ENCODE measurements at regions not wholly inside any gene's neighbourhood (a gene's known extent, or its start where the extent isn't known, plus 50 kb on each side); places are given as distances from the start of the nearest gene placed in this dataset.

GRCh38 chr4:137106733-137107132 is 425.6 kb downstream of the PCDH18 start:
- Histone ChIP-seq H3K27me3 (ENCODE audit: control insufficient read depth, insufficient read depth, low read length) (no peaks in the 10 kb centered on the region), H3K4me1 (ENCODE audit: control insufficient read depth, low read depth, low read length) (no peaks in the 10 kb centered on the region), H3K9me3 (ENCODE audit: control insufficient read depth, low read depth, low read length) (no peaks in the 10 kb centered on the region), H3K27ac (ENCODE audit: low read length) (no peak overlapping the region), H3K36me3 (ENCODE audit: control insufficient read depth, low read depth, low read length) (no peaks in the 10 kb centered on the region), H3K4me3 (ENCODE audit: low read length) (no peak overlapping the region), H3K9ac (ENCODE audit: low read length) (no peak overlapping the region)

- Histone ChIP-seq H3K36me3 (ENCODE audit: control insufficient read depth, low read depth, low read length) (no peaks in the 10 kb centered on the region), H3K4me3 (ENCODE audit: low read length) (no peak overlapping the region), H3K27ac (ENCODE audit: low read length) (no peak overlapping the region), H3K4me1 (ENCODE audit: control insufficient read depth, low read depth, low read length) (no peaks in the 10 kb centered on the region), H3K9ac (ENCODE audit: low read length) (no peak overlapping the region), H3K9me3 (ENCODE audit: control insufficient read depth, low read depth, low read length) (no peaks in the 10 kb centered on the region), H3K27me3 (ENCODE audit: control insufficient read depth, insufficient read depth, low read length) (no peaks in the 10 kb centered on the region)
Measured at GRCh38 chr4:137106287-137106686, 426.0 kb downstream of the PCDH18 start.

DNA sequence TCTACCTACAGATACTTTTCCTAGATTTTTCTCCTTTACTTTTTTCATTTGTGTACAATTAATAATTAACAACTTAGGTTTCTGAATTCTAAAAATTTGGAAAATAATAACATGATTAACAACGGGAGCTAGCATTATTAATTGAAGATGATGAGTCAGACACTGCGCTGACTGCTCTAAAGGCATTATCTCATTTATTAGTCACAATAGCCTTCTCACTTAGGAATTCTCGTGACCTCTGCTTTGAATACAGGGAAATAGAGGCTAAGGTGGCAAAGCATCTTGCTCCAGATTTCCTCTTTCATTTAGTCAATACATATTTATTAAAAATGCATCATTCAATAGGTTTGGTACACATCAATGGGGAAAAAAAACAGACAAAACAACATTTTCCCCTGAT is 441.3 kb downstream of the PCDH18 start:
- Histone ChIP-seq H3K36me3 (ENCODE audit: control insufficient read depth, low read depth, low read length) (no peaks in the 10 kb centered on the region), H3K4me3 (ENCODE audit: low read length) (no peak overlapping the region), H3K27me3 (ENCODE audit: control insufficient read depth, insufficient read depth, low read length) (no peaks in the 10 kb centered on the region), H3K4me1 (ENCODE audit: control insufficient read depth, low read depth, low read length) (no peaks in the 10 kb centered on the region), H3K9me3 (ENCODE audit: control insufficient read depth, low read depth, low read length) (no peaks in the 10 kb centered on the region), H3K9ac (ENCODE audit: low read length) (no peak overlapping the region), H3K27ac (ENCODE audit: low read length) (no peak overlapping the region)

DNA sequence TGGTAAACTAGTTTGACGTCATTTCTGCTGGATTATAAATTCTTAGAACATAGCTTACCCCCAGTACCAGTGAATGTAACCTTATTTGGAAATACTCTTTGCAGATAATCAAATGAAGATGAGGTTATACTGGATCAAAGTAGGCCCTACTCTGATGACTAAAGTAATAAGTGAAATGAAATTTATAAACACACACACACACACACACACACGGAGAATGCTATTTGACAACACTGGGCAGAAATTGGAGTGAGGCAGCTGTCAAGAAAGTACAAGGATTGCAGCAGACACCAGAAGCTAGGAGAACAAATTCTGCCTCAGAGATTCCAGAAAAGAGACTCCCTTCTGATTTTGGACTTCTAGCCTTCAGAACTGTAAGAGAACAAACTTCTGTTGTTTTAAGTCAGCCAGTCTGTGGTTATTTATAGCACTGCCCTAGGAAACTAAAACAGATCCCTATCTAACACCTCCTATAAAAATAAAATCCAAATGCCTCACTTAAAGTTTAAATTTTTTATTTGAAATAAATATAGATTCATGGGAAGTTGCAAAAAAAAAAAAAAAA is 448.6 kb downstream of the PCDH18 start:
- Histone ChIP-seq H3K9me3 (ENCODE audit: control insufficient read depth, low read depth, low read length) (no peaks in the 10 kb centered on the region), H3K4me3 (ENCODE audit: low read length) (no peak overlapping the region), H3K36me3 (ENCODE audit: control insufficient read depth, low read depth, low read length) (no peaks in the 10 kb centered on the region), H3K27ac (ENCODE audit: low read length) (no peak overlapping the region), H3K27me3 (ENCODE audit: control insufficient read depth, insufficient read depth, low read length) (no peaks in the 10 kb centered on the region), H3K9ac (ENCODE audit: low read length) (no peak overlapping the region), H3K4me1 (ENCODE audit: control insufficient read depth, low read depth, low read length) (no peaks in the 10 kb centered on the region)

- no peaks in the 10 kb centered on the region for H3K36me3 ChIP-seq (ENCODE audit: control insufficient read depth, low read depth, low read length)
- no peaks in the 10 kb centered on the region for H3K27me3 ChIP-seq (ENCODE audit: control insufficient read depth, insufficient read depth, low read length)
- H3K9ac ChIP-seq (ENCODE audit: low read length) = no peak overlapping the region
- no peaks in the 10 kb centered on the region for H3K4me1 ChIP-seq (ENCODE audit: control insufficient read depth, low read depth, low read length)
- no peak overlapping the region for H3K4me3 ChIP-seq (ENCODE audit: low read length)
- no peaks in the 10 kb centered on the region for H3K9me3 ChIP-seq (ENCODE audit: control insufficient read depth, low read depth, low read length)
- no peak overlapping the region for H3K27ac ChIP-seq (ENCODE audit: low read length)
Measured at GRCh38 chr4:137082061-137082460, 450.2 kb downstream of the PCDH18 start.

- no peaks in the 10 kb centered on the region for H3K4me1 ChIP-seq (ENCODE audit: control insufficient read depth, low read depth, low read length)
- no peak overlapping the region for H3K9ac ChIP-seq (ENCODE audit: low read length)
- H3K27ac ChIP-seq (ENCODE audit: low read length) = no peak overlapping the region
- no peak overlapping the region for H3K4me3 ChIP-seq (ENCODE audit: low read length)
- H3K36me3 ChIP-seq (ENCODE audit: control insufficient read depth, low read depth, low read length) = no peaks in the 10 kb centered on the region
- H3K9me3 ChIP-seq (ENCODE audit: control insufficient read depth, low read depth, low read length) = no peaks in the 10 kb centered on the region
- no peaks in the 10 kb centered on the region for H3K27me3 ChIP-seq (ENCODE audit: control insufficient read depth, insufficient read depth, low read length)
Measured at GRCh38 chr4:137076908-137077307, 455.4 kb downstream of the PCDH18 start.

- Histone ChIP-seq H3K9ac (ENCODE audit: low read length) (no peak overlapping the region), H3K9me3 (ENCODE audit: control insufficient read depth, low read depth, low read length) (no peaks in the 10 kb centered on the region), H3K36me3 (ENCODE audit: control insufficient read depth, low read depth, low read length) (no peaks in the 10 kb centered on the region), H3K27ac (ENCODE audit: low read length) (no peak overlapping the region), H3K4me1 (ENCODE audit: control insufficient read depth, low read depth, low read length) (no peaks in the 10 kb centered on the region), H3K4me3 (ENCODE audit: low read length) (no peak overlapping the region), H3K27me3 (ENCODE audit: control insufficient read depth, insufficient read depth, low read length) (no peaks in the 10 kb centered on the region)
Measured at GRCh38 chr4:137075586-137075985, 456.7 kb downstream of the PCDH18 start.

DNA sequence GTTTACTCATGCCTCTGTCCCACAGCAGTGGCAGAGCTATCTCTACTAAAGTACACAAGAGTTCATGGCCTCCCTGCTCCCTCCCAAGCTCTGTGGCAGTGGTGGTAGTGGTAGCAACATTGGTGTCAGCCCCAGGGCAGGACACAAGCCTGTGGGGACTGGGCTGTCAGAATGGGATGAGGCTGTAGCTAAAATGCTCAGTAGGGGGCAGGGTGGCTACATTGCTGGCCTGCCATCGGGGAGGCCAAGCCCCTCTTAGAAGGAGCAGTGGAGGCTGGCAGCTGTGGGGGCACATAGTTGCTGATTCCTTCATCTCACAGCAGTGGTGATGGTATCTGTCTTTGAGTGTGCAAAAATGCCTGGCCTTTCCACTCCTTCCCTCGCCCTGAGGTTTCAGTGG is 461.7 kb downstream of the PCDH18 start:
- Histone ChIP-seq H3K9ac (ENCODE audit: low read length) (no peak overlapping the region), H3K4me3 (ENCODE audit: low read length) (no peak overlapping the region), H3K9me3 (ENCODE audit: control insufficient read depth, low read depth, low read length) (no peaks in the 10 kb centered on the region), H3K36me3 (ENCODE audit: control insufficient read depth, low read depth, low read length) (no peaks in the 10 kb centered on the region), H3K4me1 (ENCODE audit: control insufficient read depth, low read depth, low read length) (no peaks in the 10 kb centered on the region), H3K27me3 (ENCODE audit: control insufficient read depth, insufficient read depth, low read length) (no peaks in the 10 kb centered on the region), H3K27ac (ENCODE audit: low read length) (no peak overlapping the region)

- Histone ChIP-seq H3K4me3 (ENCODE audit: low read length) (no peak overlapping the region), H3K9ac (ENCODE audit: low read length) (no peak overlapping the region), H3K4me1 (ENCODE audit: control insufficient read depth, low read depth, low read length) (no peaks in the 10 kb centered on the region), H3K27me3 (ENCODE audit: control insufficient read depth, insufficient read depth, low read length) (no peaks in the 10 kb centered on the region), H3K9me3 (ENCODE audit: control insufficient read depth, low read depth, low read length) (no peaks in the 10 kb centered on the region), H3K36me3 (ENCODE audit: control insufficient read depth, low read depth, low read length) (no peaks in the 10 kb centered on the region), H3K27ac (ENCODE audit: low read length) (no peak overlapping the region)
Measured at GRCh38 chr4:137069473-137069872, 462.8 kb downstream of the PCDH18 start.

- Histone ChIP-seq H3K4me3 (ENCODE audit: low read length) (no peak overlapping the region), H3K9me3 (ENCODE audit: control insufficient read depth, low read depth, low read length) (no peaks in the 10 kb centered on the region), H3K27me3 (ENCODE audit: control insufficient read depth, insufficient read depth, low read length) (no peaks in the 10 kb centered on the region), H3K9ac (ENCODE audit: low read length) (no peak overlapping the region), H3K4me1 (ENCODE audit: control insufficient read depth, low read depth, low read length) (no peaks in the 10 kb centered on the region), H3K36me3 (ENCODE audit: control insufficient read depth, low read depth, low read length) (no peaks in the 10 kb centered on the region), H3K27ac (ENCODE audit: low read length) (no peak overlapping the region)
Measured at GRCh38 chr4:137067735-137068134, 464.6 kb downstream of the PCDH18 start.

- Histone ChIP-seq H3K4me1 (ENCODE audit: control insufficient read depth, low read depth, low read length) (no peaks in the 10 kb centered on the region), H3K9me3 (ENCODE audit: control insufficient read depth, low read depth, low read length) (no peaks in the 10 kb centered on the region)
Measured at GRCh38 chr4:137065311-137065710, 467.0 kb downstream of the PCDH18 start.

DNA sequence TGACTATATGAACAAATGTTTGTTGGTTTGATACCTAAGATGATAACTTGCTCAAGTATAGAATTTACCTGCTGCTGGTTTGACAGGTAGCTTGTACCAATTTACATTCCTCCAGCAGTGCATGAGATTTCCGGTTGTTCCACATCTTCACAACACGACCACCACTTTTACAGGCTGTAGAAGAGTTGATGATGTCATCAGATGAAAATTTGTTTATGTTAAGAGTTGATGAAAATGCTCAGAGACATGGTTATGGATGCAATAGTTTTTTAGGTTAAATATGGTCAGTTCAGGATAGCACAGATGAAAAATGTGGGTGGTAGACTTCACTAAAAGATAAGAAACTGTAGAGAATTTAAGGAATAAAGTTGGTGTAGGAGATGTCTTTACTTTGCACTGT is 468.3 kb downstream of the PCDH18 start:
- H3K27ac ChIP-seq (ENCODE audit: low read length) = no peak overlapping the region
- H3K4me1 ChIP-seq (ENCODE audit: control insufficient read depth, low read depth, low read length) = no peaks in the 10 kb centered on the region
- H3K36me3 ChIP-seq (ENCODE audit: control insufficient read depth, low read depth, low read length) = no peaks in the 10 kb centered on the region
- no peak overlapping the region for H3K9ac ChIP-seq (ENCODE audit: low read length)
- no peaks in the 10 kb centered on the region for H3K9me3 ChIP-seq (ENCODE audit: control insufficient read depth, low read depth, low read length)
- no peaks in the 10 kb centered on the region for H3K27me3 ChIP-seq (ENCODE audit: control insufficient read depth, insufficient read depth, low read length)
- no peak overlapping the region for H3K4me3 ChIP-seq (ENCODE audit: low read length)

More at GRCh38 chr4:137065311-137065710, 467.0 kb downstream of the PCDH18 start:
- no peak overlapping the region for H3K27ac ChIP-seq (ENCODE audit: low read length)
- no peaks in the 10 kb centered on the region for H3K27me3 ChIP-seq (ENCODE audit: control insufficient read depth, insufficient read depth, low read length)
- H3K4me3 ChIP-seq (ENCODE audit: low read length) = no peak overlapping the region
- H3K36me3 ChIP-seq (ENCODE audit: control insufficient read depth, low read depth, low read length) = no peaks in the 10 kb centered on the region
- no peak overlapping the region for H3K9ac ChIP-seq (ENCODE audit: low read length)
